Suprapubic skin (tissue), 4 donors: ENCODE measurements at regions not wholly inside any gene's neighbourhood (a gene's known extent, or its start where the extent isn't known, plus 50 kb on each side); places are given as distances from the start of the nearest gene placed in this dataset.

Experiments used
- DNase-seq, 2 donors: peaks; one replicate each; pipeline ENCODE4 v3.0.0-alpha.2; 2019; ENCODE audit warnings: low spot score in 2 of 2
- H3K27ac ChIP-seq: fragments of 200-600 bp; sonication (generic); one replicate; pipeline ENCODE4 v1.5.1; 2019
- H3K27me3 ChIP-seq: fragments of 200-600 bp; sonication (generic); one replicate; pipeline ENCODE4 v1.5.1; 2019
- H3K36me3 ChIP-seq: fragments of 200-600 bp; sonication (generic); one replicate; pipeline ENCODE4 v1.5.1; 2019
- H3K4me1 ChIP-seq: fragments of 200-600 bp; sonication (generic); one replicate; pipeline ENCODE4 v1.5.1; 2019
- H3K4me3 ChIP-seq: fragments of 200-600 bp; sonication (generic); one replicate; pipeline ENCODE4 v1.5.1; 2019; ENCODE audit warnings: mild to moderate bottlenecking
- H3K9me3 ChIP-seq: fragments of 200-600 bp; sonication (generic); one replicate; pipeline ENCODE4 v1.5.1; 2019
- CTCF ChIP-seq, 2 donors: fragments of 200-600 bp in 1 of 2; fragments of 450-650 bp in 1 of 2; sonication (generic) in 1 of 2; IDR thresholded peaks; one replicate each; pipeline ENCODE4 v1.5.1; 2016 to 2019; ENCODE audit warnings: antibody characterized with exemption in 2 of 2, mild to moderate bottlenecking in 1 of 2, moderate library complexity in 1 of 2
- EP300 ChIP-seq: sonication (generic); formaldehyde crosslinking; IDR thresholded peaks from one replicate; pipeline ENCODE4 v1.6.1; 2017; ENCODE audit warnings: antibody characterized with exemption
- POLR2A ChIP-seq, 2 donors: fragments of 450-650 bp; IDR thresholded peaks; one replicate each; pipeline ENCODE4 v1.6.1; 2017; ENCODE audit warnings: antibody characterized with exemption in 2 of 2, mild to moderate bottlenecking in 2 of 2, moderate library complexity in 2 of 2
- POLR2AphosphoS5 ChIP-seq, 3 donors: sonication (generic); formaldehyde crosslinking; IDR thresholded peaks; one replicate each; pipeline ENCODE4 v1.6.1; 2017; ENCODE audit warnings: antibody characterized with exemption in 3 of 3
- WGBS: methylation state at CpG from one replicate; pipeline ENCODE4 v1.1.5; 2018; 5-methylcytosine and 5-hydroxymethylcytosine counted together

GRCh38 chr15:39491886-39492490 lies 88.9 kb upstream of the THBS1 start:
- 63% methylated on average over 4 of the region's 4 CpGs for WGBS
- DNase-seq = no peak
- H3K36me3 ChIP-seq = no peaks in the 10 kb centered on the region
- H3K4me3 ChIP-seq = no peak overlapping the region
- TF ChIP-seq POLR2AphosphoS5 (IDR thresholded peaks at IDR 0.05) (no peak), POLR2A (IDR thresholded peaks at IDR 0.05) (no peak), CTCF (IDR thresholded peaks at IDR 0.05) (no peak), EP300 (no peak)
- H3K27ac ChIP-seq = peak overlapping the region; percentile 10
- no peaks in the 10 kb centered on the region for H3K9me3 ChIP-seq
- H3K27me3 ChIP-seq = no peaks in the 10 kb centered on the region
- peaks cover 37% of the 10 kb centered on the region for H3K4me1 ChIP-seq

- Histone ChIP-seq H3K27me3 (no peaks in the 10 kb centered on the region), H3K4me1 (peaks cover 37% of the 10 kb centered on the region), H3K27ac (no peak overlapping the region), H3K4me3 (no peak overlapping the region), H3K36me3 (no peaks in the 10 kb centered on the region), H3K9me3 (no peaks in the 10 kb centered on the region)
- WGBS = 72% methylated on average over 3 of the region's 3 CpGs
- no peak for TF ChIP-seq POLR2AphosphoS5 (IDR thresholded peaks at IDR 0.05)
- TF ChIP-seq CTCF (IDR thresholded peaks at IDR 0.05) = no peak
- no peak for TF ChIP-seq EP300
- no peak for TF ChIP-seq POLR2A (IDR thresholded peaks at IDR 0.05)
- no peak for DNase-seq
Measured at GRCh38 chr15:39493424-39494067, 87.3 kb upstream of the THBS1 start.

DNA sequence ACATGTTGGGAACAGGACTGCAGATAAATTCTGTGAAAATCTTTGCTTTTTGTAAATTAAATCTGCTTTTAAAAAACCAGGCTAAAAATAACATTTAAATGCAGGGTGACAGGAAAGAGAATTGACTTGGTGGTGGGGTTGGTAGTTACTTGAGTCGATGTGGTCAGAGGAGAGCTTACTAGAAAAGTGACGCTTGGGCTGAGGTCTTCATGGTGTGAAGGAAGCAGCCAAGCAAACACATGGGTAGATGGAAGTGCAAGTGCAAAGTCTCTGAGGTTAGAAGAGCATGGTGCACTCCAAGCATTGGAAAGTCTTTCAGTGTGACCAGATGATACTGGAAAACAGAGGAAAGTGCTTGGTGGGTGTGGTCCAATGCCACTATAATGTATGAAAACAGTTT lies 86.4 kb upstream of the THBS1 start:
- Histone ChIP-seq H3K36me3 (no peaks in the 10 kb centered on the region), H3K4me1 (peaks cover 36% of the 10 kb centered on the region), H3K4me3 (no peak overlapping the region), H3K27ac (no peak overlapping the region), H3K27me3 (no peaks in the 10 kb centered on the region), H3K9me3 (no peaks in the 10 kb centered on the region)
- no peak for TF ChIP-seq EP300
- no peak for TF ChIP-seq POLR2AphosphoS5 (IDR thresholded peaks at IDR 0.05)
- TF ChIP-seq CTCF (IDR thresholded peaks at IDR 0.05) = no peak
- TF ChIP-seq POLR2A (IDR thresholded peaks at IDR 0.05) = no peak
- WGBS = 88% methylated on average over 2 of the region's 2 CpGs
- no peak for DNase-seq

DNA sequence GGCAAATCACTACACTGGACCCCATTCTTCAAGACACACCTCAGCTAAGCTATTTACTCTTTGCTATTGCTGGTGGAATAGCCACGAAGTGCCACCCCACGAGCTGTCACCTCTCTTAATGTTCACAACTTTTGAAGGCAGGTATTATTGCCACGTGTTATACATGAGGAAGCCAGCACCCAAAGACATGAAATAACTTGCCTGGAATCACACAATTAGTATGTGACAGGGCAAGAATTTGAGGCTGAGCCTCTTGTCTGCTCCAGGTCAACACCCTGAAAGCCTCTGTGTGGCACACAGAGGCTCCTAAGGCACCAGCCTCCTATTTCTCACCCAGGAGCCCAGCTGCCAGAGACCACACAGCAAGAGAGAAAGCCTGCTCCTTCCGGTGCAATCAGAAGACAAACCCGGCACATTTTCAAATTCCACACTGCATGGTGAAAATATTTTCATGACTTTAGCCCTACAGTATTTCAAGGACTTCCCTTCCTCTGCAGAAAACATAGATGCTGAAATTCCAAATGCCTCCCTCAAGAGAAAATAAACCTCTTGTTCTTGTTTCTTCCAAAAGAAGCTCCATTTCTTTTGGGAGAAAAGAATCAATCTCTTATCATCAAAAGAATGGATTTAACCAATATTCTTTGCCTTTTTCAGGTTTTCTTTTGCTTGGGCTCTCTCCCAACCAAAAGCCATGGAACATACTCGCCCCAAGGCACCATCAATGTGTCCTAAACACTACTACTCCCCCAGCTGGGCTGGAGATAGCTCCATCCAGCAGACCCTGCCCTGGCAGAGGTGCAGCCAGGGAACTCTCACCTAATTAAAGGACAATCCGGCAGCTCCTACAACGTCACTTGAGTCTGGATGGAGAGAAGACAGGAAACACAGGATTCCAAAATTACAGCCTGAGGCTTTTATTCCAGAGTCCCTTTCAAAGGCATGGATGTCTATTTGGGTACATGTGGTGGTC lies 84.7 kb upstream of the THBS1 start:
- Histone ChIP-seq H3K27me3 (no peaks in the 10 kb centered on the region), H3K36me3 (no peaks in the 10 kb centered on the region), H3K4me1 (peaks cover 34% of the 10 kb centered on the region), H3K27ac (peak overlapping the region; percentile 34), H3K9me3 (no peaks in the 10 kb centered on the region), H3K4me3 (no peak overlapping the region)
- 38% methylated on average over 8 of the region's 8 CpGs for WGBS
- TF ChIP-seq CTCF (IDR thresholded peaks at IDR 0.05) (no peak), POLR2A (IDR thresholded peaks at IDR 0.05) (no peak), EP300 (no peak), POLR2AphosphoS5 (IDR thresholded peaks at IDR 0.05) (no peak)
- no peak for DNase-seq
